Fibroblast of skin of scalp (primary cell): ENCODE measurements at regions not wholly inside any gene's neighbourhood (a gene's known extent, or its start where the extent isn't known, plus 50 kb on each side); places are given as distances from the start of the nearest gene placed in this dataset.

Experiments used
- DNase-seq: peaks from one replicate; pipeline ENCODE4 v3.0.0-alpha.2; 2013

GRCh38 chr16:62135911-62136310 lies 99.7 kb upstream of the CDH8 start:
- DNase-seq = peak; percentile 93

- peak; percentile 60 for DNase-seq
Observed at GRCh38 chr16:62135446-62135845, 99.2 kb upstream of the CDH8 start.

GRCh38 chr16:62130101-62130500 lies 93.9 kb upstream of the CDH8 start:
- DNase-seq = peak; percentile 64

DNA sequence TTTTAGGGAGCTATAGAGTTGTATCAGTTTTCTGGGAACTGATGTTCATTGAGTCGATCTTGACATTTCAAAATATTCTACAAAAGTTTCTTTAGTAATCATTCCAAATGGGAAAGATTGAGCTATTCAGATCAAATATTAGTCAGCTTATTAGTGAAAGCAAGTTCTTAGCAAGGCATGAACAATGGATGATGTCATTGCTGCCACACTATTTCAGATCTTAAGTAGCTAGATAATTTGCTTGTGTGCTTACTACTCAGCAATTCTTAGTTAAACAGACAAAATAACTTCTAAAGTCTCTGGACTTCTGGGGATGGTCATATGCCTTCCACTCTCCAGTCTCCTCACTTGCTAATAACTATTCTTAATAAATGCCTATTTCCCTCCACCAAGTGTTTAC lies 69.0 kb upstream of the CDH8 start:
- no peak for DNase-seq

DNA sequence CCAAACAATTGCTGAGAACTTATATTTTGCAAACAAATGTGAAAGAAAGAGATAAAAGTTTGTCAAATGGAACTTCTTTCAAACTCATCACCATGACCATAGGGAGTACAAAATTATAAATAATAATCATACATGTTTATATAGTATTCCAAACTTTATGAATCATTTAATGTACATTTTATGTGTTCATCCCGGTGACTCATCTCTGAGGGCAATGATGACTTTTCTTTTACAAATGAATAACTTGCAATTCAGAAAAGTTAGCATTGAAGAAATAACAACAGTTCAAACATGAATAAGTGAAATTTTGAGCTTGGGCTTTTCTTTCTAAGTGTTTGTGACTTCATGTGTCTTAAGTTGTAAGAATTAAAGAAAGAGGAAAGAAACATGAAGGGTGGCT lies 66.3 kb upstream of the CDH8 start:
- peak; percentile 42 for DNase-seq

DNA sequence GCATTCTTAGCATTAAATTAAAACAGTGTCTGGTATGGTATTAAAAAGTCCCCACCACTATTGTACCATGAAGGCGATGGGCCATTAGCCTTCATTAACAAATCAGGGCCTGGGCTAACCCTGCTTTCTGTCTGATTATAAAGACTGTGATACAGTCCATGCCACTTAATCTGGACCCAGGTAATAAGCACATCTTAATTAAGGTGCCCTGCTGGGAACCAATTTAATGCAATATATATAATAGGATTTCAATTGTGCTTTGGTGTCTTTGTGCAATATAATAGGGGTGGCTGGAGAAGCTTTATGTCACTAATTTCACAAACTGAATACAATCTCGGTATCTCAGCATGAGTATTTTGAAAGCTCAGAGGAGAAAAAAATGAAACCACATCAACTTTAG lies 64.4 kb upstream of the CDH8 start:
- no peak for DNase-seq

DNA sequence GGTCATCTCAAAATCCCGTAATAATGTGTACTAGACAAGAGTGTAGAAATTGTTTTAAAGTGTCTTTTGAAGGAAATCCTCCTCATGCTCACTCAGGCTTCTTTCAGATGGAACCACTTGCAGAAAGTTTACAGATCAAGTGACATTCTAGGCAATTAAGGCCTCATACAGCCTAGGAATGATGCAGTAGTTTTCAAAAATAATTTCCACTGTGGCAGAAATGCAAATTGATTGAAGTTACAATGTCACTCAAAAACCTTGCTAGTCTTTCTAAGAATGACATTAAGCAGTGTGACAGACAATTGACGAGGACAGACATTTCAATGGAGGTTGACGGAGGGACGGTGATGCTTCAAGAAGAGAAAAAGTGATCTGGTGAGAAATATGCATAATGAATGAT lies 53.5 kb upstream of the CDH8 start:
- no peak for DNase-seq

GRCh38 chr16:62088731-62089410 lies 52.6 kb upstream of the CDH8 start:
- DNase-seq = no peak
